Panc1 (cell line): ENCODE measurements at regions not wholly inside any gene's neighbourhood (a gene's known extent, or its start where the extent isn't known, plus 50 kb on each side); places are given as distances from the start of the nearest gene placed in this dataset.

Source experiments
- ATAC-seq: fragments of 200-7000 bp; cut with Tn5 transposase; 2 replicates; pipeline ENCODE4 v1.9.1; 2020; ENCODE audit warnings: mild to moderate bottlenecking, moderate library complexity
- BruUV-seq: library from RNA; stranded (reverse); fragments of 400-500 nt; replicated peaks from 2 replicates; lab custom pipeline; 2021; lab: Mats Ljungman, UMichigan
- CTCF ChIA-PET: fragments of 300-600 bp; sonication (Branson Sonifier 250); formaldehyde crosslinking; loops from one replicate; lab custom pipeline; 2022; ENCODE audit warnings: antibody characterized with exemption; lab: Charles Lee
- POLR2A ChIA-PET: fragments of 300-600 bp; sonication (Branson Sonifier 250); formaldehyde crosslinking; loops from one replicate; lab custom pipeline; 2022; ENCODE audit warnings: antibody characterized with exemption; lab: Charles Lee
- DNase-seq: peaks from one replicate; pipeline ENCODE4 v3.0.0-alpha.2; 2010; ENCODE audit warnings: low read depth, low spot score
- H3K27ac ChIP-seq: 2 replicates; pipeline ENCODE4 v1.5.1; 2011; ENCODE audit warnings: mild to moderate bottlenecking, low read length, inconsistent platforms
- H3K27me3 ChIP-seq: fragments of 200-500 bp; sonication (Bioruptor generic); 2 replicates; pipeline ENCODE4 v1.6.0; 2014; ENCODE audit warnings: low read length, inconsistent platforms; ENCODE audit not compliant: control insufficient read depth, insufficient read depth
- H3K36me3 ChIP-seq: fragments of 200-500 bp; sonication (Bioruptor generic); 2 replicates; pipeline ENCODE4 v1.5.1; 2014; ENCODE audit warnings: inconsistent platforms, mild to moderate bottlenecking, low read length, moderate library complexity; ENCODE audit not compliant: control insufficient read depth, insufficient read depth
- H3K4me1 ChIP-seq: 2 replicates; pipeline ENCODE4 v1.5.1; 2011; ENCODE audit warnings: inconsistent platforms, mild to moderate bottlenecking, low read length, moderate library complexity; ENCODE audit not compliant: control insufficient read depth, insufficient read depth
- H3K4me3 ChIP-seq, 2 experiments: 2 replicates each; pipeline ENCODE4 v1.5.1; 2011 to 2012; ENCODE audit warnings: low read depth in 2 of 2, low read length in 2 of 2, mild to moderate bottlenecking in 2 of 2, inconsistent platforms in 1 of 2, moderate library complexity in 1 of 2
- H3K9me3 ChIP-seq: fragments of 200-500 bp; sonication (Bioruptor generic); 2 replicates; pipeline ENCODE4 v1.5.1; 2014; ENCODE audit warnings: low read depth, mild to moderate bottlenecking, inconsistent platforms, low read length, moderate library complexity; ENCODE audit not compliant: control insufficient read depth, insufficient read depth
- CTCF ChIP-seq: fragments of 450-650 bp; IDR thresholded peaks from 2 replicates; pipeline ENCODE4 v1.5.1; 2017; ENCODE audit warnings: mild to moderate bottlenecking
- POLR2AphosphoS5 ChIP-seq: IDR thresholded peaks from 2 replicates; pipeline ENCODE4 v1.6.1; 2012; ENCODE audit warnings: mild to moderate bottlenecking, low read depth, low read length, moderate library complexity
- REST ChIP-seq, 2 experiments: IDR thresholded peaks; 2 replicates each; pipeline ENCODE4 v1.6.1; 2011 to 2012; ENCODE audit warnings: low read depth in 2 of 2, control low read depth in 1 of 2, low read length in 1 of 2, mild to moderate bottlenecking in 1 of 2, moderate library complexity in 1 of 2; ENCODE audit not compliant: insufficient read depth in 1 of 2
- SIN3A ChIP-seq: IDR thresholded peaks from 2 replicates; pipeline ENCODE4 v1.6.1; 2012; ENCODE audit warnings: low read depth, mild to moderate bottlenecking, low read length, moderate library complexity, borderline replicate concordance; ENCODE audit not compliant: insufficient read depth
- TCF7L2 ChIP-seq: IDR thresholded peaks from 2 replicates; pipeline ENCODE4 v1.6.1; 2011; ENCODE audit warnings: mild to moderate bottlenecking, low read depth, low read length, inconsistent platforms
- in situ Hi-C: cut with HindIII; loops from 2 replicates; pipeline ENCODE4 v1.10.0; 2016; ENCODE audit warnings: low sequenced_read_pairs, low pct_unique_long_range_greater_than_20kb
- intact Hi-C: fragments of 100-400 bp; cut with micrococcal nuclease; formaldehyde crosslinking; loops from one replicate; pipeline ENCODE4 v1.10.0; 2022; ENCODE audit not compliant: unreplicated experiment

GRCh38 chr6:55957961-55958422 lies 82.6 kb upstream of the BMP5 start:
- Histone ChIP-seq H3K4me1 (peaks cover 3% of the 10 kb centered on the region), H3K9me3 (no peaks in the 10 kb centered on the region), H3K36me3 (no peaks in the 10 kb centered on the region), H3K27ac (no peak overlapping the region), H3K4me3 (no peak overlapping the region), H3K27me3 (no peaks in the 10 kb centered on the region)
- CTCF ChIA-PET, result no interaction called here
- in situ Hi-C loops, result no loop called here
- ATAC-seq (no peak), DNase-seq (no peak)
- intact Hi-C loops, result no loop called here
- POLR2A ChIA-PET, result no interaction called here
- TF ChIP-seq CTCF (no peak), REST (IDR thresholded peaks at IDR 0.05; ENCODE audit: insufficient read depth in 1 of 2, low read depth in 2 of 2, low read length in 1 of 2) (no peak), POLR2AphosphoS5 (no peak), TCF7L2 (no peak), SIN3A (no peak)
- no TSS peak for BruUV-seq

- ATAC-seq, result no peak
- Histone ChIP-seq H3K4me3 (no peak overlapping the region), H3K4me1 (peaks cover 6% of the 10 kb centered on the region), H3K27me3 (no peaks in the 10 kb centered on the region), H3K27ac (peak overlapping the region; percentile 14; the same call in 1 of the 2 replicates), H3K36me3 (no peaks in the 10 kb centered on the region), H3K9me3 (no peaks in the 10 kb centered on the region)
- in situ Hi-C loops, result no loop called here
- TF ChIP-seq POLR2AphosphoS5 (no peak), REST (IDR thresholded peaks at IDR 0.05; ENCODE audit: insufficient read depth in 1 of 2, low read depth in 2 of 2, low read length in 1 of 2) (no peak), TCF7L2 (no peak), CTCF (no peak), SIN3A (no peak)
- ChIA-PET CTCF (no interaction called here), POLR2A (no interaction called here)
- DNase-seq, result no peak
- intact Hi-C loops, result no loop called here
- no TSS peak for BruUV-seq
Measured at GRCh38 chr6:55955684-55956083, 80.3 kb upstream of the BMP5 start.
